Urinary bladder (tissue), 3 donors: ENCODE measurements at regions not wholly inside any gene's neighbourhood (a gene's known extent, or its start where the extent isn't known, plus 50 kb on each side); places are given as distances from the start of the nearest gene placed in this dataset.
"Not testable (repeated sequence)": the region's sequence is repeated elsewhere in the genome, so short reads cannot be mapped to it uniquely, and the experiment has no call there.

ENCODE experiments used
- DNase-seq: peaks from one replicate; pipeline ENCODE4 v3.0.0-alpha.2; 2015; ENCODE audit errors: extremely low spot score
- H3K27ac ChIP-seq: one replicate; pipeline ENCODE4 v1.5.1; 2013; ENCODE audit warnings: low read depth, mild to moderate bottlenecking, moderate library complexity
- H3K36me3 ChIP-seq: one replicate; pipeline ENCODE4 v1.6.1; 2013; ENCODE audit warnings: mild to moderate bottlenecking, moderate library complexity; ENCODE audit not compliant: insufficient read depth
- H3K4me1 ChIP-seq: one replicate; pipeline ENCODE4 v1.6.1; 2013; ENCODE audit warnings: mild to moderate bottlenecking, moderate library complexity; ENCODE audit not compliant: insufficient read depth
- H3K4me3 ChIP-seq: one replicate; pipeline ENCODE4 v1.5.1; 2013; ENCODE audit warnings: low read depth, low read length
- WGBS: extraction: QIAGEN DNeasy Blood & Tissue Kit; methylation state at CpG from one replicate; pipeline ENCODE4 v1.1.7; 2013; 5-methylcytosine and 5-hydroxymethylcytosine counted together
- donor health status: healthy with polysubstance abuse.
- donor health status: healthy.

GRCh38 chr10:33095867-33096815, 138.1 kb upstream of the ITGB1 start:
- Histone ChIP-seq H3K36me3 (no peaks in the 10 kb centered on the region), H3K27ac (no peak overlapping the region), H3K4me1 (no peaks in the 10 kb centered on the region), H3K4me3 (no peak overlapping the region)
- no peak for DNase-seq
- 67% methylated on average over 5 of the region's 5 CpGs for WGBS

- H3K4me3 ChIP-seq = no peak overlapping the region
- WGBS = 85% methylated on average over 4 of the region's 4 CpGs
- H3K4me1 ChIP-seq = no peaks in the 10 kb centered on the region
- H3K36me3 ChIP-seq = no peaks in the 10 kb centered on the region
- no peak overlapping the region for H3K27ac ChIP-seq
- no peak for DNase-seq
Observed at GRCh38 chr10:33094263-33095051, 136.4 kb upstream of the ITGB1 start.

- WGBS = 94% methylated on average over 3 of the region's 3 CpGs
- no peak overlapping the region for H3K4me3 ChIP-seq
- H3K27ac ChIP-seq = no peak overlapping the region
- no peaks in the 10 kb centered on the region for H3K4me1 ChIP-seq
- H3K36me3 ChIP-seq = no peaks in the 10 kb centered on the region
- no peak for DNase-seq
Observed at GRCh38 chr10:33093362-33093761, 135.3 kb upstream of the ITGB1 start.

GRCh38 chr10:33092596-33092995, 134.6 kb upstream of the ITGB1 start:
- H3K36me3 ChIP-seq = no peaks in the 10 kb centered on the region
- no peak for DNase-seq
- no peaks in the 10 kb centered on the region for H3K4me1 ChIP-seq
- H3K4me3 ChIP-seq = no peak overlapping the region
- 83% methylated on average over 1 of the region's 1 CpG for WGBS
- no peak overlapping the region for H3K27ac ChIP-seq

DNA sequence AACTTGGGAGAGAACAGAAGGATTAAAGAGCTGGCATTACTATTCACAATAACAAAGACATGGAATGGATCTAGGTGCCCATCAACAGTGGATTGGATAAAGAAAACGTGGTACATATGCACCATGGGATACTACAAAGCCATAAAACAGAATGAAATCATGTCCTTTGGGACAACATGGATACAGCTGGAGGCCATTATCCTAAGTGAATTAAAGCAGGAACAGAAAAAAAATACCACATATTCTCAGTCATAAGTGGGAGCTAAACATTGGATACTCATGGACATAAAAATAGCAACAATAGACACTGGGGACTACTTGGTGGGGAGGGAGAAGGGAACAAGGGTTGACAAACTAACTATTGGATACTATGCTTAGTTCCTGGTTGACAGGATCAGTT, 133.2 kb upstream of the ITGB1 start:
- Histone ChIP-seq H3K27ac (no peak overlapping the region), H3K4me1 (no peaks in the 10 kb centered on the region), H3K4me3 (no peak overlapping the region), H3K36me3 (no peaks in the 10 kb centered on the region)
- WGBS = 58% methylated on average over 1 of the region's 1 CpG
- no peak for DNase-seq

GRCh38 chr10:33088990-33089389, 131.0 kb upstream of the ITGB1 start:
- Histone ChIP-seq H3K36me3 (no peaks in the 10 kb centered on the region), H3K27ac (no peak overlapping the region), H3K4me3 (no peak overlapping the region), H3K4me1 (no peaks in the 10 kb centered on the region)
- DNase-seq = no peak
- 89% methylated on average over 6 of the region's 6 CpGs for WGBS

GRCh38 chr10:33087922-33088321, 129.9 kb upstream of the ITGB1 start:
- WGBS = 94% methylated on average over 1 of the region's 1 CpG
- Histone ChIP-seq H3K4me1 (no peaks in the 10 kb centered on the region), H3K36me3 (no peaks in the 10 kb centered on the region), H3K27ac (no peak overlapping the region), H3K4me3 (no peak overlapping the region)
- no peak for DNase-seq

DNA sequence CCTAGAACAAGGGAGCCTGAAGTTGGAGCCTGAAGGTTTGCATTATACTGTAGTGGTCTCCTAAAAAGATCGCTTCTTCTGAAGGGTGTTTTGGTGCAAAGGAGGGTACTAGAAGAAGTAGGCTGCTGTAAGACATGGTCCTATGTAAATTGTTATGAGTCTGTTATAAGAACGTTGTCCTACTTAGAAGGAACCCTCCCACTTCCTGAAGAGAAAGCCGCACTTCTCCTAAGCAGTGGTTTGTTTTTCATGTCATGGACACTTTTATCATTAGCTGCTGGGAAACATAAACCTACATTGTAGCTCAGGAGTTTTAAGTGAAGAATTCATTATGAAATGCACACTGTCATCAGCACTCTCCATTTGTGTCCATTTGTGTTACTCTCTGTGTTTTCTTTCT, 129.1 kb upstream of the ITGB1 start:
- no peaks in the 10 kb centered on the region for H3K4me1 ChIP-seq
- H3K27ac ChIP-seq = no peak overlapping the region
- WGBS = 76% methylated on average over 3 of the region's 3 CpGs
- DNase-seq = no peak
- no peak overlapping the region for H3K4me3 ChIP-seq
- no peaks in the 10 kb centered on the region for H3K36me3 ChIP-seq

- no peak for DNase-seq
- H3K27ac ChIP-seq = no peak overlapping the region
- no peaks in the 10 kb centered on the region for H3K4me1 ChIP-seq
- H3K4me3 ChIP-seq = no peak overlapping the region
- 93% methylated on average over 5 of the region's 5 CpGs for WGBS
- no peaks in the 10 kb centered on the region for H3K36me3 ChIP-seq
Observed at GRCh38 chr10:33086100-33086499, 128.1 kb upstream of the ITGB1 start.

GRCh38 chr10:33085313-33085833, 127.3 kb upstream of the ITGB1 start:
- Histone ChIP-seq H3K4me3 (no peak overlapping the region), H3K4me1 (no peaks in the 10 kb centered on the region), H3K36me3 (no peaks in the 10 kb centered on the region), H3K27ac (no peak overlapping the region)
- no peak for DNase-seq

DNA sequence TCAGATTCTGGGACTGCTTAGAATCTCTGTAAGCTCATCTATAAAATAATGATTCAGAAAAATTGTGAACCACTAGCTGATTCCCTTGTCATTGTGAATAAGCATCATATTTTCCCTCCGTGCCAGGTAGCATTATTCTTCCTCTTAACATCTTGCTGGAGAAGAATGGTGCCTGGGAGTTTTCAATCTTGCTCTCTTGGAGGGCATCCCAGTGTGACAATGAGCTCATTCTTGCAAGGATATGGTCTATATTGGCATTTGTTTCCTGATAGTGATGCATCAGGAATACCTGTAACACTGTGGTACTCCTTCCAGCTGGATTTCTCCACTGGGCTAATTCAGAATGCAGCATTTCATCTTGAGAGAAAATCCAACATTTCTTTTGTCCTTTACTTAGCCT, 126.4 kb upstream of the ITGB1 start:
- WGBS = 87% methylated on average over 1 of the region's 1 CpG
- no peaks in the 10 kb centered on the region for H3K36me3 ChIP-seq
- DNase-seq = no peak
- H3K4me3 ChIP-seq = no peak overlapping the region
- H3K4me1 ChIP-seq = no peaks in the 10 kb centered on the region
- no peak overlapping the region for H3K27ac ChIP-seq

- no peaks in the 10 kb centered on the region for H3K4me1 ChIP-seq
- no peak overlapping the region for H3K4me3 ChIP-seq
- DNase-seq = no peak
- no peaks in the 10 kb centered on the region for H3K36me3 ChIP-seq
- WGBS = 81% methylated on average over 2 of the region's 2 CpGs
- no peak overlapping the region for H3K27ac ChIP-seq
Observed at GRCh38 chr10:33082373-33082895, 124.4 kb upstream of the ITGB1 start.

DNA sequence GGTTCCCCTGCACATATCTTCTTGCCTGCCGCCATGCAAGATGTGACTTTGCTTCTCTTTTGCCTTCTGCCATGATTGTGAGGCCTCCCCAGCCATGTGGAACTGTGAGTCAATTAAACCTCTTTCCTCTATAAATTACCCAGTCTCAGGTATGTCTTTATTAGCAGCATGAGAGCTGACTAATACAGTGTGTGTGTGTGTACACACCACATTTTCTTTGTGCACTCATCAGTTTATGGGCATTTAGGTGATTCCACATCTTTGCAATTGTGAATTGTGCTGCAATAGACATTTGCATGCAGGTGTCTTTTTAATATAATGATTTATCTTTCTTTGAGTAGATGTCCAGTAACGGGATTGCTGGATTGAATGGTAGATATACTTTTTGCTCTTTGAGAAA, 122.4 kb upstream of the ITGB1 start:
- H3K4me3 ChIP-seq, H3K27ac ChIP-seq, H3K36me3 ChIP-seq, H3K4me1 ChIP-seq, DNase-seq: not testable (repeated sequence)
- 73% methylated on average over 2 of the region's 2 CpGs for WGBS

DNA sequence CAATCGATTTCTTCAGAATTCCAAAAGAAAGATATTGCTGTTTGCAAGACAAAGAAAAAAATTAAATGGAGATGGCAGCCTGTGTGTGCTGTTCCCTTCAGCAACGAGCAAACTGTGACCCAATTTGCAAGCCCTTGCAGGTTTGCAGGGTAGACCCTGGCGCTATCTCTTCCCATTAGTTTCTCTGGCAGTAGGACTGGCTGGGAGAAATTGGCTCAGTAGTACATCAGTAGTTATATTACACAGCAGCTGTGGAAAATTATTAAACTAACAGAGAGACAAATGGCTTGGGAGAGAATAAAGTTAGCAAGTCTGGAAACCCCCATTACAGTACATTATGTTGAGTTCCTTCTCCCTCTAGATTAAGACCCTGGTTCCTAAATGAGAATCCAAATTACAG, 116.4 kb upstream of the ITGB1 start:
- 63% methylated on average over 3 of the region's 3 CpGs for WGBS
- no peak for DNase-seq
- Histone ChIP-seq H3K36me3 (no peaks in the 10 kb centered on the region), H3K27ac (no peak overlapping the region), H3K4me1 (no peaks in the 10 kb centered on the region), H3K4me3 (no peak overlapping the region)
